Activated naive CD8-positive, alpha-beta T cell (primary cell): ENCODE measurements at regions not wholly inside any gene's neighbourhood (a gene's known extent, or its start where the extent isn't known, plus 50 kb on each side); places are given as distances from the start of the nearest gene placed in this dataset.
"Not testable (repeated sequence)": the region's sequence is repeated elsewhere in the genome, so short reads cannot be mapped to it uniquely, and the experiment has no call there.

ENCODE experiments used
- H3K27ac Mint-ChIP-seq: one replicate; pipeline ENCODE4 v1.8.0; 2021; ENCODE audit warnings: mixed read lengths
- H3K27me3 Mint-ChIP-seq: one replicate; pipeline ENCODE4 v1.8.0; 2021; ENCODE audit warnings: mixed read lengths
- H3K36me3 Mint-ChIP-seq: one replicate; pipeline ENCODE4 v1.8.0; 2021; ENCODE audit warnings: mixed read lengths
- H3K4me1 Mint-ChIP-seq: one replicate; pipeline ENCODE4 v1.8.0; 2021; ENCODE audit warnings: low read depth, mixed read lengths
- H3K4me3 Mint-ChIP-seq: one replicate; pipeline ENCODE4 v1.8.0; 2021; ENCODE audit warnings: mild to moderate bottlenecking, mixed read lengths
- H3K9me3 Mint-ChIP-seq: one replicate; pipeline ENCODE4 v1.8.0; 2021; ENCODE audit warnings: low read depth, mixed read lengths

DNA sequence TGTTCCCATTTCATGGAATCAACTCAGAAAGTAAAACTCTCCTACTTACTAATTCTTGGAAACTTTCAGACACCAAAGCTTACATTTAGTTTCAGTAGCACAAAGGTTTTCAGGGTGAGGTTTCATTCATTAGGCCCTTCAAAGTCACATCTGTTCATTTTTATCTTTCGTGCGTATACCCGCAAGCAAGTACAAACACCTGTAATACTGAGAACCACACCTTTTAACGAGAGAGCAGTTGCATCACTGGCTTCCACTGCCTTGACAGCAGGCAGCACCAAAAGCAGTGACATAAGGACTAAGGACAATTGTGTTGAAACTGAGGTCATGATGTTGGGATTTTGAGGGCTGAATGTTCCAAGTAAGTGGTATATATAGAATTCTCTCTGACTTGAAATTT, 60.5 kb downstream of the GOLGA6L22 start:
- not testable (repeated sequence) for H3K9me3 Mint-ChIP-seq, H3K36me3 Mint-ChIP-seq

DNA sequence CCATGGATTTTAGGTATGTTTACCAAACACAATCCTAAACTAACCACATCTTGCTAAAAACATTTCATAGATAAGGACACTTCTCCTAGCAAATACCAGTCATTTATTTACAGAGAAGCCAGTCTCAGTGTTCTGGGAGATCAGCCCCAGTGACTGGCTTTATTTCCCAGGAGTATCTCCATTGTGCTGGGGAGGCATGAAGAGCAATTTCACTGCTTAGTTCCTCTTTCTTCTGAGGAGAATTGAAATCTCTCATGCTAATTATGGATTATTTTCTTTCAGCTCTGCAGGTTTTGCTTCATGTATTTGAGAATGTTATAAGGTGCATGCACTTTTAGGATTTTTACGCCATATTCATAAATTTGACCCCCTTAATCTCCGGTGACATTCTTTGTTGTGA, 67.8 kb downstream of the GOLGA6L22 start:
- H3K4me3 Mint-ChIP-seq, H3K27ac Mint-ChIP-seq, H3K27me3 Mint-ChIP-seq: not testable (repeated sequence)

More for the DNA sequence above, 60.5 kb downstream of the GOLGA6L22 start:
- H3K4me3 Mint-ChIP-seq, H3K27me3 Mint-ChIP-seq, H3K27ac Mint-ChIP-seq, H3K4me1 Mint-ChIP-seq: not testable (repeated sequence)

DNA sequence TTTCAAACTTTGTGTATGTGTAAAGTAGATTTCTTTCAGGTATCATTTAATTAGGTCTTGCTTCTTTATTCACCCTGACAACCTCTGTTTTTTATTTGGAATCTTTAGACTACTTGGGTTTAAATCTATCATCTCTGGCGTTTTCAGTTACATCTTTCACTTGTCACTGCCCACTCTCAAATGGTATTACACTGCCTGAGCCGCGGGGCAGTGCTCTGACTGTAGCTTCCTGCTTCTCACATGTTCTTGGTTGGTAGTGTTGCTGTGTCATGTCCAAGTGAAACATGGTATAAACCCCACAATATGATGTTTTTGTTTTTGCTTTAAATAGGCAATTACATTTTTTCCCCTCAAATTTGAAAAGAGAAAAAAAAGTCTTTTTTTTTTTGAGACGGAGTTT, 68.3 kb downstream of the GOLGA6L22 start:
- not testable (repeated sequence) for H3K27ac Mint-ChIP-seq, H3K4me3 Mint-ChIP-seq, H3K36me3 Mint-ChIP-seq, H3K4me1 Mint-ChIP-seq, H3K27me3 Mint-ChIP-seq, H3K9me3 Mint-ChIP-seq

More for the DNA sequence above, 67.8 kb downstream of the GOLGA6L22 start:
- not testable (repeated sequence) for H3K36me3 Mint-ChIP-seq, H3K4me1 Mint-ChIP-seq, H3K9me3 Mint-ChIP-seq

DNA sequence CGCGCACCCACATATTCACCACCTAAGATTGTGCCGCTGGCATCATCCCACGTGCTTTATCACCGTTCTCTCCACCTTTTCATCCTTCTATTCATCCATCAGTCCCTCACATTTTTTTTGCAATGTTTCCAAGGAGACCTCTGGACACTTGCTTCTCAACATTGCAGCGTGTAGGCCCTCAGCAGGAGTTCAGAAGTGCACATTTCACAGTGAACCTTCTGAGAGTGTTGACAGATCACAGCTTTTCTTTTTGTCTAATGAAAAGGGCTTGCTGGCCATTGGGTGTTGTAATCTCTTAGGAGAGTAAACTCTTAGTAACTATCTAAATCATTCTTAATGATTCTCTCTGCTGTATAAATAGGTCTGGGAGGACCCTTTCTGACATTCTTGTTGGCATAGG, 70.5 kb downstream of the GOLGA6L22 start:
- H3K27me3 Mint-ChIP-seq, H3K4me3 Mint-ChIP-seq, H3K9me3 Mint-ChIP-seq, H3K4me1 Mint-ChIP-seq, H3K27ac Mint-ChIP-seq, H3K36me3 Mint-ChIP-seq: not testable (repeated sequence)

DNA sequence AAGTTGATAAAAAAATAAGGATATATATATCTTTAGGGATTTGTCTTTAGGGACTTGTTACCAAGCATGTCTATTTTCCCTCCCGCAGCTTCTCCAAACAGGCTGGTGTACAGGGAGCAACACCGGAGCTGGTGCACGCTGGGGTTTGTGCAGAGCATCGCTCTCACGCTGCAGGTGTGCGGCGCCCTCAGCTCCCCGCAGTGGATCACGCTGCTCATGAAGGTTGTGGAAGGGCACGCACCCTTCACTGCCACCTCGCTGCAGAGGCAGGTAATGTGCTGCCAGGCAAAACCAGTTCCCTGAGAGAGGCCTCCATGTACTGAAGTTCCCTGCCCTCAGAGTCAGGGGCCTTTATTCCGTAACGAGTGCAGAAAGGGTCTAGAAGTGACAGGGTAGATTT, 101.0 kb downstream of the GOLGA6L22 start:
- H3K4me3 Mint-ChIP-seq, H3K36me3 Mint-ChIP-seq, H3K9me3 Mint-ChIP-seq, H3K27me3 Mint-ChIP-seq, H3K4me1 Mint-ChIP-seq, H3K27ac Mint-ChIP-seq: not testable (repeated sequence)

DNA sequence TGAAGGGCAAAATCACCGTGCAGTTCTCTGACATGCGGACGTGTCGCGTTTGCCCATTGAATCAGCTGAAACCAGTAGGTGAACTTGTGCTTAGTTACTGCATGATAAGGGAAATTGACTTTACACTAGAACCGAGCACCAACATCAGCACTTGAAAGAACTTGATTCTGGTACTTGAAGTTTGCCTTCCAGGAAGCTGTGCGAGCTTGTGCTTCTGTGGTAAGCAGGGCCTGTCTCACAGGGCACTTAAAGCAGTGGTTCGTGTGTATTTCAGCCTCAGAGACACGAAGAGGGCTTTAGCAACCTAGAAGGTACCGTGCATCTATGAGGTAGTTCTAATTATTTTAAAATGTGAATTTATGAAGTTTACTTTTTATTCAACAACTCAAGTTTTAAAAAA, 103.0 kb downstream of the GOLGA6L22 start:
- not testable (repeated sequence) for H3K27me3 Mint-ChIP-seq, H3K27ac Mint-ChIP-seq, H3K9me3 Mint-ChIP-seq, H3K36me3 Mint-ChIP-seq, H3K4me1 Mint-ChIP-seq, H3K4me3 Mint-ChIP-seq

DNA sequence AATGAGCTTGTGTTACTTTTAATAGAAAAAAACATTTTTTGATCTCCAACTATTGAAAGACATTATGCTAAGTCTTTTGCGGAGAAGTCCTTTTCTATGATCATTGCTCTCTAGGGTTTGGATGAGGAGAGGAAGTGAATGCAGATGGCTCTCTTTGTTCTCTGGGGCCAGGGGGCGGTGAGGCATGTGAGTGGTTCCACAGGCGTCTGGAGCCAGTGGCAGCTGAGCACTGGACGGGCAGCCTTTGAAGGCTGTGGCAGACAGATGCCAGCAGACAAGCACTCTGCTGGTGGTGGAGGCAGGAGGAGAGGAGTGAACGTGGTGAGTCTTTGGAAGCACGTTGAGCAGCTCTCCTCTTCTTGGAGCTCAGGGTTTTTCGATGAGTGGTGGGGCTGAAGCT, 107.8 kb downstream of the GOLGA6L22 start:
- not testable (repeated sequence) for H3K27ac Mint-ChIP-seq, H3K4me3 Mint-ChIP-seq, H3K27me3 Mint-ChIP-seq, H3K4me1 Mint-ChIP-seq, H3K9me3 Mint-ChIP-seq, H3K36me3 Mint-ChIP-seq

DNA sequence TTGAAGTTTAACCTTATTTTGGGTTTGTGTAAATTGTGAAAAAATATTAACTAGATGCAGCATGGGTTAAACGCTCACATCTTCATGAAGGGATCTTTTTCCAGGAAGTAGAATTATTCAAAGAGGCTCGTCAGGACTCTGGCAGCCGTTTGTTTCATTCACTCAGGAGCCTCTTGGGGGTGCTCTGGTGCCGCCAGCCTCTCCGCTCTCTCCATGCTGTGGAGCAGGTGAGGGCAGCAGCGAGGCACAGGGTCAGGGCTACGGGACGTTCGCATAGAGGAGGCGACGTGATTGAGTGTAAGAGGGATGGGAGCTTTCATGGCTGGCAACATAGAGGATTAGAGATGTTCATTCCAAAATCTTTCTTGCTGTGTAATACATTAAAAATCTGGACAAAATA, 110.8 kb downstream of the GOLGA6L22 start:
- not testable (repeated sequence) for H3K9me3 Mint-ChIP-seq, H3K27me3 Mint-ChIP-seq, H3K27ac Mint-ChIP-seq, H3K36me3 Mint-ChIP-seq, H3K4me3 Mint-ChIP-seq, H3K4me1 Mint-ChIP-seq

DNA sequence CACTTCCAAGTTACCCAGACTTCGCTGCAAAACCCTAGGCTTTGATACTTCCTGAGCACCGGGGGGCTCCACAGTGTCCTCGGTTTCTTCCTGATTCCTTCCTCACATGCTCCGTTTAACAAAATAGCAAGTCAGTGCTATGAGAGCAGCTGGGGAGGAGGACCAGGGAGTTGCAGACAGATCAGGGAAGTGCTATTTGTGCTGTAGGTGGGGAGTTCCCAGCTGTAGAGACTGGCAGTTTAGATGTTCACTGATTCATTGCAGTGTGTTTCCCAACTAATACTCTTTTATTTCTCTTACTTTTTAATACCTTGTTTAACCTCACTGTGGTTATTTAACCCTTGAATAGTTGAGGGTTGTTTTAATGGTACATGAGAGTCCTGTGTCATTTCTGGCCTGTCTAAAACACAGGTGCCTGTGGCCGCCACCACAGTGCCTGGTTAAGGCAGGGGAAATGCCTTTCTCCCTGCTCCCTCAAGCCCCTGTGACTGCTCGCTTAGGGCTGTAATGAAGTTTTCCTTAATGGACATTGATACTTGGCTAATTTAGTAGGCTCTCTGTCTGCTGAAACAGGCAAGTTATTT, 113.5 kb downstream of the GOLGA6L22 start:
- H3K36me3 Mint-ChIP-seq, H3K4me3 Mint-ChIP-seq, H3K9me3 Mint-ChIP-seq, H3K27me3 Mint-ChIP-seq, H3K27ac Mint-ChIP-seq, H3K4me1 Mint-ChIP-seq: not testable (repeated sequence)

DNA sequence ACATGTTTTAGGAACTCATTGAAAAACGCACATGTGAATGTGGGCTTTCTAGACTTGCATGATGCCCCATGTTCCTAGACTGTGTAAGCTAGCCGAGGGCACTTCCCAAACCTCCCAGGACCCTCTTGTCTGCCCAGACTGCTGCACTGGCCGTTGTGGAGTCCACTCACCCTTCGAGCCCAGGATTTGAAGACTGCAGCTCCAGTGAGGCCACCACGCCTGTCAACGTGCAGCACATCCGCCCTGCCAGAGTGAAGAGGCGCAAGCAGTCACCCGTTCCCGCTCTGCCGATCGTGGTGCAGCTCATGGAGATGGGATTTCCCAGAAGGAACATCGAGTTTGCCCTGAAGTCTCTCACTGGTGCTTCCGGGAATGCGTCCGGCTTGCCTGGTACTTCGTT, 114.1 kb downstream of the GOLGA6L22 start:
- H3K36me3 Mint-ChIP-seq, H3K27me3 Mint-ChIP-seq: not testable (repeated sequence)

DNA sequence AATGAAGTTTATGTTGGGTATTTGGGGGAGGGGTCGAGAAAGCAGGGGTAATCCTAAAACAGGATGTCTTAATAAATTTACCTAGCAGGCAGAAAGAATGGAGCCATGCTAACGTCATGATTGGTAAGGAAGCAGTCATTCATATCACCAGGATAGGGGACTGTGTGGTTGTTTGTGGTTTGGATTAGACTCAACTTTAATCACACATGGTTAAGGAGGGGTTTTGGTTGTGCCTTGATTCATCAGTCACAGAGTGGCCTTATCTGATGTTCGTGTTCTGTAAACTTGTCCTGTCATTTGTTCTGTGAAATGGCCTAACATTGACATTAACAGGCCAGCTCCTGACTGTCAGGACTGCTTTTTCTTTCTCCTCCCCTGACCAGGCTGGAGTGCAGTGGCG, 119.1 kb downstream of the GOLGA6L22 start:
- H3K4me3 Mint-ChIP-seq, H3K27me3 Mint-ChIP-seq, H3K9me3 Mint-ChIP-seq, H3K4me1 Mint-ChIP-seq, H3K36me3 Mint-ChIP-seq, H3K27ac Mint-ChIP-seq: not testable (repeated sequence)

More for the DNA sequence above, 114.1 kb downstream of the GOLGA6L22 start:
- not testable (repeated sequence) for H3K9me3 Mint-ChIP-seq, H3K27ac Mint-ChIP-seq, H3K4me3 Mint-ChIP-seq, H3K4me1 Mint-ChIP-seq

DNA sequence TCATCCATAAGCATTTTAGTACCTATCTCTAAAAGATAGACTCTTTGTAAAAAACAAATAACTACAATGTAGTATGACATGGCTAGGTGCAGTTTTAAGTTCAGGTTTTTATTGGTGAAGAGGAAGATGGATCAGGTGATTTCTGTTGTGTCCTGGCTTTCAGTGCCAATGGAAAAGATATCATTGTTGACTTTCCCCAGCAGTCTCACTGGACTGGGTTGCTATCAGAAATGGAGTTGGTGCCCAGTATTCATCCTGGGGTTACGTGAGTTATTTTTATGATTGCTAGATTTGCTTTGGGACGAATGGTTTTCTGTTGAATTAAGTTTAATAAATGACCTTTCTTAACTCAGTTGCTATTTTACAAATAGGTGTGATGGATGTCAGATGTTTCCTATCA, 120.5 kb downstream of the GOLGA6L22 start:
- not testable (repeated sequence) for H3K36me3 Mint-ChIP-seq, H3K27ac Mint-ChIP-seq, H3K4me3 Mint-ChIP-seq, H3K27me3 Mint-ChIP-seq, H3K4me1 Mint-ChIP-seq, H3K9me3 Mint-ChIP-seq

DNA sequence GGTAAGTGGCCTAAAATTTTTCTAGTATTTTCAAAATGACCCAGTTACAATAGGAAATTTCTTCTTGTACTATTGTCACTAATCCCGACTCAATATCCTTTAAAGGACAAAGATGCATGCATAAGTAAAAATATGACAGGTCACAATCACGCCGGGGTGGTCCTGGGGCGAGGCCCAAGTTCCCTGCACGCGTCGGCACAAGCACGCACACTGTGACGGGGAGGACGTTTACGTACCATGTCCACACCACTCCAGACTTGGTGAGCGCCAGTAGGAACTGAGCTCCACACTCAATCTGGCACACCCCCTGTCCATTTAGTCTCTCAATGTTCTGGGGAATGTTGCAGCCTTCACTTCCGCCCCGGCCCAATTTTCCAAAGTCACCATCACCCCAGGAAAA, 128.7 kb downstream of the GOLGA6L22 start:
- not testable (repeated sequence) for H3K36me3 Mint-ChIP-seq, H3K27me3 Mint-ChIP-seq, H3K27ac Mint-ChIP-seq, H3K9me3 Mint-ChIP-seq, H3K4me3 Mint-ChIP-seq, H3K4me1 Mint-ChIP-seq

DNA sequence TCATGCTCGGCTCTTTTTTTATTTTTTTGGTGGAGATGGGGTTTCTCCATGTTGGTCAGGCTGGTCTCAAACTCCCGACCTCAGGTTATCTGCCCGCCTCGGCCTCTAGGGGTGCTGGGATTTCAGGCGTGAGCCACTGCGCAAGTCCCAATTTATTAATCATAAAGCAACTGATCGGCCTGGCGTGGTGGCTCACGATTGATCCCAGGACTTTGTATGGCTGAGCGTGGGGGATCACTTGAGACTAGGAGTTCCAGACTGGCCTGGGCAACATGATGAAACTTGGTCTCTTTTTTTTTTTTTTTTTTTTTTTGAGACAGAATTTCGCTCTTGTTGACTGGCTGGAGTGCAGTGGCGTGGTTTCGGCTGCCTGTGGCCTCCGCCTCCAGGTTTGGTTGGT, 139.8 kb downstream of the GOLGA6L22 start:
- H3K27me3 Mint-ChIP-seq, H3K36me3 Mint-ChIP-seq, H3K27ac Mint-ChIP-seq, H3K9me3 Mint-ChIP-seq, H3K4me1 Mint-ChIP-seq, H3K4me3 Mint-ChIP-seq: not testable (repeated sequence)

DNA sequence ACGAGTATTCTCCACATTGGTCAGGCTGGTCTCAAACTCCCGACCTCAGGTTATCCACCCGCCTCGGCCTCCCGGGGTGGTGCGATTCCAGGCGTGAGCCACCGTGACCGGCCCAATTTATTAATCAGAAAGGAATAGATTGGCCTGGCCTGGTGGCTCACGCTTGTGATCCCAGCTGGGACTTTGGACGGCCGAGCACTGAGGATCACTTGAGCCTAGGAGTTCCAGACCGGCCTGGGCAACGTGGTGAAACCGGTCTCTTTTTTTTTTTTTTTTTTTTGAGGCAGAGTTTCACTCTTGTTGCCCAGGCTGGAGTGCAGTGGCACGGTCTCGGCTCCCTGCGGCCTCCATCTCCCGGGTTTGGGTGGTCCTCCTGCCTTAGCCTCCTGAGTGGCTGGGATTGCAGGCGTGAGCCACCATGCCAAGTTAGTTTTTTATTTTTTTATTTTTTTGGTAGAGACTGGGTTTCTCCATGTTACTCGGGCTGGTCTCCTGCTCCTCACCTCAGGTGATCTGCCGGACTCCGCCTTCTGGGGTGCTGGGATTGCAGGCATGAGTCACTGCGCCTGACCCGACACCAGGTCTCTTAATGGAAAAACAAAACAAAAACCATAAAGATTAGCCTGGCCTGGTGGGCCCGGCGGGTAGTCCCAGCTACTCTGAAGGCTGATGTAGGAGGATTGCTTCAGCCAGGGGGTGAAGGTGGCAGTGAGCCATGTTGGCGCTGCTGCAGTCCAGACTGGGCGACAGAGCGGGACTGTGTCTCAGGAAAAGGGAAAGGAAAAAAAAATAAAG, 141.0 kb downstream of the GOLGA6L22 start:
- H3K27me3 Mint-ChIP-seq, H3K4me1 Mint-ChIP-seq, H3K9me3 Mint-ChIP-seq, H3K36me3 Mint-ChIP-seq, H3K27ac Mint-ChIP-seq, H3K4me3 Mint-ChIP-seq: not testable (repeated sequence)

DNA sequence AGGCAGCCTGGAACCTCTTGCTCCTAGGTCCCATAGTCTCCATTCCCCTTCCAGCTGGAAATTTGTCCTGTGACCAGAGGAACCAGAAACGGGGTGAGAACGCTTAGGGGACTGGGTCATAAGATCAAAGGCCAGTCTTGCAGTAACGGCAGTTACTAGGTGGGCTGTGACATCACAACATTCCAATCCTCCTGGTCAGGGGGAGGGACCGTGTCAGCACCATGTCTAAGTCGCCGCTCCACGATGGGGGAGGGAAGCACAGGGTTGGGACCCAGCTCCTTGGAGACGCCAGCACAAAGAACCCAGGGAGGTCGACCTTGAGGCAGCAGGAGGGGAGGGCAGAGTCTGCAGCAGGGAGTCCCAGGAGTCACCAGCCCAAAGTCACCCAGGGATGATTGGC, 158.3 kb downstream of the GOLGA6L22 start:
- not testable (repeated sequence) for H3K27me3 Mint-ChIP-seq, H3K36me3 Mint-ChIP-seq, H3K9me3 Mint-ChIP-seq, H3K4me3 Mint-ChIP-seq, H3K27ac Mint-ChIP-seq, H3K4me1 Mint-ChIP-seq
